Lung (tissue), 11 donors: ENCODE measurements at regions not wholly inside any gene's neighbourhood (a gene's known extent, or its start where the extent isn't known, plus 50 kb on each side); places are given as distances from the start of the nearest gene placed in this dataset.

ENCODE experiments used
- ATAC-seq: fragments of 200-7000 bp; cut with Tn5 transposase; one replicate; pipeline ENCODE4 v1.9.1; 2020; ENCODE audit warnings: moderate number of reproducible peaks; ENCODE audit not compliant: insufficient read depth, low FRiP score
- DNase-seq, 3 donors: peaks; one replicate each; pipeline ENCODE4 v3.0.0-alpha.2; 2013 to 2017
- H3K27ac ChIP-seq, 2 donors: one replicate each; pipeline ENCODE4 v1.5.1; 2013; ENCODE audit warnings: mild to moderate bottlenecking in 2 of 2, moderate library complexity in 2 of 2, control low read depth in 1 of 2, inconsistent platforms in 1 of 2, low read depth in 1 of 2, low read length in 1 of 2
- H3K27me3 ChIP-seq, 3 donors: one replicate each; pipeline ENCODE4 v1.5.1; 2013; ENCODE audit warnings: low read length in 2 of 3; ENCODE audit not compliant: control insufficient read depth in 3 of 3, insufficient read depth in 3 of 3
- H3K36me3 ChIP-seq, 4 donors: one replicate each; pipeline ENCODE4 v1.5.1; 2013; ENCODE audit warnings: low read length in 4 of 4, mild to moderate bottlenecking in 1 of 4, moderate library complexity in 1 of 4; ENCODE audit not compliant: control insufficient read depth in 4 of 4, insufficient read depth in 4 of 4
- H3K4me1 ChIP-seq, 5 donors: one replicate each; pipeline ENCODE4 v1.5.1; 2013; ENCODE audit warnings: low read length in 5 of 5, mild to moderate bottlenecking in 2 of 5, moderate library complexity in 1 of 5; ENCODE audit not compliant: control insufficient read depth in 5 of 5, insufficient read depth in 5 of 5
- H3K4me3 ChIP-seq: one replicate; pipeline ENCODE4 v1.5.1; 2013; ENCODE audit warnings: mild to moderate bottlenecking, control low read depth, moderate library complexity
- H3K9ac ChIP-seq, 2 donors: one replicate each; pipeline ENCODE4 v1.5.1; 2013; ENCODE audit warnings: low read length in 2 of 2, control low read depth in 1 of 2; ENCODE audit not compliant: insufficient read depth in 1 of 2
- H3K9me3 ChIP-seq, 4 donors: one replicate each; pipeline ENCODE4 v1.5.1; 2013; ENCODE audit warnings: low read length in 3 of 4, mild to moderate bottlenecking in 1 of 4, moderate library complexity in 1 of 4; ENCODE audit not compliant: control insufficient read depth in 4 of 4, insufficient read depth in 3 of 4
- CTCF ChIP-seq: IDR thresholded peaks from 2 replicates; pipeline ENCODE4 v1.5.1; 2012; ENCODE audit warnings: mild to moderate bottlenecking; ENCODE audit errors: control extremely low read depth, extremely low read depth
- WGBS, 2 donors: extraction: QIAGEN DNeasy Blood & Tissue Kit; methylation state at CpG; one replicate each; pipeline ENCODE4 v1.1.7; 2013; 5-methylcytosine and 5-hydroxymethylcytosine counted together
- donor health status: control.
- donor health status: control.
- donor health status: Bipolar disorder and iron deficiency.
- donor health status: healthy.
- donor health status: DM: yes; HTN: yes; CAD: no.

- Histone ChIP-seq H3K9ac (no peak overlapping the region), H3K36me3 (no peaks in the 10 kb centered on the region), H3K27me3 (no peaks in the 10 kb centered on the region), H3K4me3 (no peak overlapping the region), H3K4me1 (no peaks in the 10 kb centered on the region), H3K27ac (no peak overlapping the region), H3K9me3 (no peaks in the 10 kb centered on the region)
- WGBS, 2 donors, result 82 to 91% methylated on average over 2 of the region's 2 CpGs
- DNase-seq (no peak), ATAC-seq (no peak)
- no peak for TF ChIP-seq CTCF
Observed at GRCh38 chr2:103423100-103423499, 661.3 kb downstream of the TMEM182 start.

GRCh38 chr2:103427567-103427966 lies 665.7 kb downstream of the TMEM182 start:
- Histone ChIP-seq H3K4me3 (no peak overlapping the region), H3K9me3 (peaks cover 0 to 2% (median 0%) of the 10 kb centered on the region in 4 donors), H3K4me1 (no peaks in the 10 kb centered on the region), H3K27ac (no peak overlapping the region), H3K27me3 (no peaks in the 10 kb centered on the region), H3K36me3 (no peaks in the 10 kb centered on the region), H3K9ac (no peak overlapping the region)
- no peak for DNase-seq
- 94% methylated on average over 3 of the region's 3 CpGs for WGBS, 2 donors
- no peak for TF ChIP-seq CTCF
- no peak for ATAC-seq

- Histone ChIP-seq H3K4me3 (no peak overlapping the region), H3K9ac (no peak overlapping the region), H3K27ac (no peak overlapping the region), H3K36me3 (no peaks in the 10 kb centered on the region), H3K9me3 (peaks cover 0 to 4% (median 0%) of the 10 kb centered on the region in 4 donors), H3K27me3 (no peaks in the 10 kb centered on the region), H3K4me1 (no peaks in the 10 kb centered on the region)
- DNase-seq, result peak; percentile 41 to 66 (median 45)
- no peak for TF ChIP-seq CTCF
- 72 to 81% methylated on average over 6 of the region's 6 CpGs for WGBS, 2 donors
- no peak for ATAC-seq
Observed at GRCh38 chr2:103430191-103430590, 668.4 kb downstream of the TMEM182 start.

DNA sequence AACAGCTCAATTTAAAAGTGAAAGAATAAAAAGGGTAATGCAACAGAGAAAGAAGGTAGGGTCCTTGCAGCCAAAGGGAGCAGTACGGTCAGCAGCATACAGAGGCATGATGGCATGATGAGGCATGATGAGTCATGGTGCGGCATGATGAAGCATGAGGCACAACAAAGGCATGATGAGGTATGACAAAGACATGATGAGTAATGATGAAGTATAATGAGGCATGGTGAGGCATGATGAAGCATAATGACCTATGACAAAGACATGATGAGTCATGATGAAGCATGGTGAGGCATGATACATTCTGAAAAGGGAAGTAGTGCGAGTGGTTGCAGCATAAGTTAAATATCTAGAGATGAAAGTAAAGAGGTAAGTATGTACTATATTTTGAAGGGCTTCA lies 673.2 kb downstream of the TMEM182 start:
- H3K36me3 ChIP-seq, result no peaks in the 10 kb centered on the region
- H3K27ac ChIP-seq, result no peak overlapping the region
- DNase-seq, result no peak
- no peaks in the 10 kb centered on the region for H3K4me1 ChIP-seq
- H3K9me3 ChIP-seq, result peaks cover 0 to 4% (median 0%) of the 10 kb centered on the region in 4 donors
- H3K4me3 ChIP-seq, result no peak overlapping the region
- whole genome bisulfite sequencing, 2 donors, result 69 to 93% methylated on average over 3 of the region's 3 CpGs
- H3K27me3 ChIP-seq, result peaks cover 0 to 5% (median 0%) of the 10 kb centered on the region in 3 donors
- H3K9ac ChIP-seq, result no peak overlapping the region
- TF ChIP-seq CTCF, result no peak
- ATAC-seq, result no peak
